C4-2B (cell line): ENCODE measurements at regions not wholly inside any gene's neighbourhood (a gene's known extent, or its start where the extent isn't known, plus 50 kb on each side); places are given as distances from the start of the nearest gene placed in this dataset.
"Not testable (repeated sequence)": the region's sequence is repeated elsewhere in the genome, so short reads cannot be mapped to it uniquely, and the experiment has no call there.

Experiments used
- ZFX ChIP-seq: fragments of 450-650 bp; IDR thresholded peaks from 2 replicates; pipeline ENCODE4 v1.6.1; 2017
- TF ChIP-seq, protein P1 (sequence below): fragments of 450-650 bp; conservative IDR thresholded peaks from 2 replicates; pipeline ENCODE4 v1.5.1; 2017; ENCODE audit warnings: mild to moderate bottlenecking

DNA sequence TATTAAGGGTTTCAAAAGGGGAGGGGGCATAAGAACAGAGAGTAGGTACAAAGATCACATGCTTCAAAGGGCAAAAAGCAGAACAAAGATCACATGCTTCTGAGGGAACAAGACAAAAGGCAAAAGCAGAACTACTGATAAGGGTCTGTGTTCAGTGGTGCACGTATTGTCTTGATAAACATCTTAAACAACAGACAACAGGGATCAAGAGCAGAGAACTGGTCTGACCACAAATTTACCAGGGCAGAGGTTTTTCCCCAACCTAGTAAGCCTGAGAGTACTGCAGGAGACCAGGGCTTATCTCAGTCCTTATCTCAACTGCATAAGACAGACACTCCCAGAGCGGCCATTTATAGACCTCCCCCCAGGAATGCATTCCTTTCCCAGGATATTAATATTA, 900.2 kb upstream of the PRKX start:
- TF ChIP-seq, protein P1, sequence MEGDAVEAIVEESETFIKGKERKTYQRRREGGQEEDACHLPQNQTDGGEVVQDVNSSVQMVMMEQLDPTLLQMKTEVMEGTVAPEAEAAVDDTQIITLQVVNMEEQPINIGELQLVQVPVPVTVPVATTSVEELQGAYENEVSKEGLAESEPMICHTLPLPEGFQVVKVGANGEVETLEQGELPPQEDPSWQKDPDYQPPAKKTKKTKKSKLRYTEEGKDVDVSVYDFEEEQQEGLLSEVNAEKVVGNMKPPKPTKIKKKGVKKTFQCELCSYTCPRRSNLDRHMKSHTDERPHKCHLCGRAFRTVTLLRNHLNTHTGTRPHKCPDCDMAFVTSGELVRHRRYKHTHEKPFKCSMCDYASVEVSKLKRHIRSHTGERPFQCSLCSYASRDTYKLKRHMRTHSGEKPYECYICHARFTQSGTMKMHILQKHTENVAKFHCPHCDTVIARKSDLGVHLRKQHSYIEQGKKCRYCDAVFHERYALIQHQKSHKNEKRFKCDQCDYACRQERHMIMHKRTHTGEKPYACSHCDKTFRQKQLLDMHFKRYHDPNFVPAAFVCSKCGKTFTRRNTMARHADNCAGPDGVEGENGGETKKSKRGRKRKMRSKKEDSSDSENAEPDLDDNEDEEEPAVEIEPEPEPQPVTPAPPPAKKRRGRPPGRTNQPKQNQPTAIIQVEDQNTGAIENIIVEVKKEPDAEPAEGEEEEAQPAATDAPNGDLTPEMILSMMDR = not testable (repeated sequence)
- not testable (repeated sequence) for TF ChIP-seq ZFX
